ENCODE measurements at regions not wholly inside any gene's neighbourhood (a gene's known extent, or its start where the extent isn't known, plus 50 kb on each side); places are given as distances from the start of the nearest gene placed in this dataset.

DNA sequence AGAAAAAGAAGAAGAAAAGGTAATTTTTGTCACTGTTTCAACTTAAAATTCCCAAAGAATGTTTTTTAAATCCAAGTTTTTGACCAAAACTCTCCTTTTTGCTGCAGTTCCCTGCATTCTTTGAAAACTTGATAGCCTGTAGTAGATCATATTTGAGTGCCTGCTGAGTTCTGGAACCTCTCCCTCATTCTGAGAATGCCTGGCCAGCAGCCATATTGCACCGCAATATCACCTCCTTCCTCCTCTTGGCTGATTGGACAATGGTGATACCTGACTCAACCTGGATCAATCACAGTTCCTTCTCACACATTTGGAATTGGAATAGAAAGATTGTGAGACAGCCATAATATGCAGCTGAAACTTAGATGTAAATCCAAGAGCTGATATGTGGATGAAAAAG, 97.6 kb upstream of the GAP43 start:
- Histone ChIP-seq H3K36me3 (ENCODE audit: low read depth, missing control alignments) (no peaks in the 10 kb centered on the region), H3K4me1 (no peaks in the 10 kb centered on the region), H3K27ac (no peak overlapping the region), H3K27me3 (no peaks in the 10 kb centered on the region), H3K4me3 (no peak overlapping the region), H3K9me3 (no peaks in the 10 kb centered on the region)
- 50 to 66% methylated on average over 1 of the region's 1 CpG for WGBS, 2 donors
- no peak for DNase-seq
- intact Hi-C loops (cut with DNase I; ENCODE audit: low total_unique reads) = no loop called here
- TF ChIP-seq POLR2A (IDR thresholded peaks at IDR 0.05) = no peak
- TF ChIP-seq, protein P1, sequence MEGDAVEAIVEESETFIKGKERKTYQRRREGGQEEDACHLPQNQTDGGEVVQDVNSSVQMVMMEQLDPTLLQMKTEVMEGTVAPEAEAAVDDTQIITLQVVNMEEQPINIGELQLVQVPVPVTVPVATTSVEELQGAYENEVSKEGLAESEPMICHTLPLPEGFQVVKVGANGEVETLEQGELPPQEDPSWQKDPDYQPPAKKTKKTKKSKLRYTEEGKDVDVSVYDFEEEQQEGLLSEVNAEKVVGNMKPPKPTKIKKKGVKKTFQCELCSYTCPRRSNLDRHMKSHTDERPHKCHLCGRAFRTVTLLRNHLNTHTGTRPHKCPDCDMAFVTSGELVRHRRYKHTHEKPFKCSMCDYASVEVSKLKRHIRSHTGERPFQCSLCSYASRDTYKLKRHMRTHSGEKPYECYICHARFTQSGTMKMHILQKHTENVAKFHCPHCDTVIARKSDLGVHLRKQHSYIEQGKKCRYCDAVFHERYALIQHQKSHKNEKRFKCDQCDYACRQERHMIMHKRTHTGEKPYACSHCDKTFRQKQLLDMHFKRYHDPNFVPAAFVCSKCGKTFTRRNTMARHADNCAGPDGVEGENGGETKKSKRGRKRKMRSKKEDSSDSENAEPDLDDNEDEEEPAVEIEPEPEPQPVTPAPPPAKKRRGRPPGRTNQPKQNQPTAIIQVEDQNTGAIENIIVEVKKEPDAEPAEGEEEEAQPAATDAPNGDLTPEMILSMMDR (IDR thresholded peaks at IDR 0.05) = no peak

DNA sequence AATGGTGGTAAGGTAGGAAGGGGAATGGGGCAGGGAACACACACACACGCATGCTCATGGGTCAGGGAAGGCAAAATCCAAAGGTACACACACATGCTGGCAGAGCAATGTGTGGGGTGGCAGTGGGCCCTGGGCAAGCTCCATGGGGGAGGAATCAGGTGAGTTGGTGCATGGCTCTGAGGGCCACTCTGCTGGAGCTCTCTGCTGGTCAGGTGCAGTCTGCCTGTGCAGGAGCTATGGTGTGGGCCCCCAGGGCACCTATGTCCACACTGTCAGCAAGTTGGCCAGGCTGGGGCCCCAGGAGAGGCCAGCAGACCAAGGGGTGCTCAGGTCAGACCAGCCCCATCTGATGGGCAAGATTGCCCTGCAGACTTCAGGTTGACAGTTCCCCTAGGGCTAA, 90.1 kb upstream of the GAP43 start:
- Histone ChIP-seq H3K27ac (no peak overlapping the region), H3K4me1 (no peaks in the 10 kb centered on the region), H3K27me3 (no peaks in the 10 kb centered on the region), H3K36me3 (ENCODE audit: low read depth, missing control alignments) (no peaks in the 10 kb centered on the region), H3K4me3 (no peak overlapping the region), H3K9me3 (no peaks in the 10 kb centered on the region)
- no peak for DNase-seq
- intact Hi-C loops (cut with DNase I; ENCODE audit: low total_unique reads) = no loop called here
- 100% methylated on average over 1 of the region's 1 CpG for WGBS, 2 donors
- no peak for TF ChIP-seq POLR2A (IDR thresholded peaks at IDR 0.05)
- TF ChIP-seq, protein P1 (IDR thresholded peaks at IDR 0.05) = no peak

DNA sequence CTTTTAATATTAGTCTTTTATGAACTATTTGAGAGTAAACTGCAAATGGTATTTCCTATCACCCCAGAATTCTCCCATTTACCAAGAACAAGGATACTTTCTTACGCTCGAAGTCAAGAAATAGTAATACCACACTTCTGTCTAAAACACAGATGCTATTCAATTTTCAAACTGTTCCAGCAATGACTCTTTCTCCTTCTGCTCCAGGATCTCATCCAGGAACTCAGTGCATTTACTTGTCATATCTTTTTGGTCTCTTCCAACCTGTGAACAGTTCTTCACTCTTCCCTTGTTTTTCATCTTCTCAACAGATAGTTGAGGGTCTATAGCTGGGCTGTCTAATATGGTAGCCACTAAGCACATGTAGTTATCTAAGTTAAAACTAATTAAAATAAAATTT, 87.1 kb upstream of the GAP43 start:
- DNase-seq = no peak
- H3K9me3 ChIP-seq = no peaks in the 10 kb centered on the region
- intact Hi-C loops (cut with DNase I; ENCODE audit: low total_unique reads) = no loop called here
- TF ChIP-seq, protein P1 (IDR thresholded peaks at IDR 0.05) = no peak
- TF ChIP-seq POLR2A (IDR thresholded peaks at IDR 0.05) = no peak
- H3K4me3 ChIP-seq = no peak overlapping the region
- no peaks in the 10 kb centered on the region for H3K4me1 ChIP-seq
- no peaks in the 10 kb centered on the region for H3K27me3 ChIP-seq
- no peak overlapping the region for H3K27ac ChIP-seq
- WGBS, 2 donors = 90 to 95% methylated on average over 2 of the region's 2 CpGs
- no peaks in the 10 kb centered on the region for H3K36me3 ChIP-seq (ENCODE audit: low read depth, missing control alignments)

DNA sequence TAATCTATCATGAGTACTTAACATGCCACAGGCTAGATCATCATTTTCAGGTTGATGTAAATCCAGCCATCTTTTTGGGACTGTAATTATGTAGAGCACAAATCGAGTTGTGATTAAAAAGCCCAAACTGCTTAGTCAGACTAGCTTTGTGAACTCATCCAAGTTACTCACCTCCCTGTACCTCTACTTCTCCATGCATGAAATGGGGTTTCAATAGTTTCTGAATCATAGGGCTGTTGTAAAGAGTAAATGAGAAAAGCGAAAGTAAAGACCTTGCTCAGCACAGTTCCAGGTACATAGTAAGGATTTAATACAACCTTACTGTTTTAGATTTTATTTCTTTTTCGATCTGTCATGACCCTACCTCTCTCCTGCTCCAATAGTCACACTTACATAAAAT, 85.6 kb upstream of the GAP43 start:
- no peak for DNase-seq
- Histone ChIP-seq H3K4me3 (no peak overlapping the region), H3K27me3 (no peaks in the 10 kb centered on the region), H3K9me3 (no peaks in the 10 kb centered on the region), H3K27ac (no peak overlapping the region), H3K4me1 (no peaks in the 10 kb centered on the region), H3K36me3 (ENCODE audit: low read depth, missing control alignments) (no peaks in the 10 kb centered on the region)
- TF ChIP-seq, protein P1 (IDR thresholded peaks at IDR 0.05) = no peak
- TF ChIP-seq POLR2A (IDR thresholded peaks at IDR 0.05) = no peak
- intact Hi-C loops (cut with DNase I; ENCODE audit: low total_unique reads) = no loop called here
- 92% methylated on average over 3 of the region's 3 CpGs for WGBS, 2 donors

DNA sequence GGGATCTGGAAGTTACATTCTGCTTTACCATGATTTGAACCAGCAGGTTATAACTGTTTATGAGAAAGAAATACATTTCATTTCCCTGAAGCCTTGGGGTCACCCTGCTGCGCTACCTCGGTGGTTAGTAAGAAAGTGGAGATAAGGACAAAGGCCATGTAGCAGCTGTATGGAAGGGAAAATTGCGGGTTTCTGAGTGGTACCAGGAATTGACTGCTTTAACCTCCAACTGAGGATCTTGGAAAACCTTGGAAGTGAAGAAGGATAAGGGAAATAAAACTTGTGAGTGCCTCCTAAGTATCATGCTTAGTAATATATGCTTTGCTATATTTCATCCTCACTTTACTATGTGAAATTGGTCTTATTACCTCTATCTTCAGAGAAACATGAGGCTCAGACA, 76.1 kb upstream of the GAP43 start:
- intact Hi-C loops (cut with DNase I; ENCODE audit: low total_unique reads) = no loop called here
- 92 to 98% methylated on average over 3 of the region's 3 CpGs for WGBS, 2 donors
- DNase-seq = no peak

More for the DNA sequence above, 76.1 kb upstream of the GAP43 start:
- TF ChIP-seq, protein P1 (IDR thresholded peaks at IDR 0.05) = no peak
- no peak for TF ChIP-seq POLR2A (IDR thresholded peaks at IDR 0.05)
- Histone ChIP-seq H3K4me3 (no peak overlapping the region), H3K36me3 (ENCODE audit: low read depth, missing control alignments) (no peaks in the 10 kb centered on the region), H3K27me3 (no peaks in the 10 kb centered on the region), H3K27ac (no peak overlapping the region), H3K9me3 (no peaks in the 10 kb centered on the region), H3K4me1 (no peaks in the 10 kb centered on the region)
